UCSD-AML1 (cell line): ENCODE measurements at regions not wholly inside any gene's neighbourhood (a gene's known extent, or its start where the extent isn't known, plus 50 kb on each side); places are given as distances from the start of the nearest gene placed in this dataset.

Source experiments
- DNase-seq: peaks from one replicate; lab custom pipeline; 2025; ENCODE audit not compliant: unreplicated experiment; lab: John Stamatoyannopoulos, UW

- no peak for DNase-seq
These were observed 96.6 kb upstream of the POU2AF2 start for GRCh38 chr11:111148953-111149352.

GRCh38 chr11:111148121-111148520 lies 97.4 kb upstream of the POU2AF2 start:
- DNase-seq: no peak

GRCh38 chr11:111137846-111138245 lies 107.7 kb upstream of the POU2AF2 start:
- no peak for DNase-seq

- DNase-seq: no peak
These were observed 109.6 kb upstream of the POU2AF2 start for GRCh38 chr11:111135778-111136570.

- no peak for DNase-seq
These were observed 110.4 kb upstream of the POU2AF2 start for GRCh38 chr11:111135101-111135500.

GRCh38 chr11:111128076-111128870 lies 117.3 kb upstream of the POU2AF2 start:
- no peak for DNase-seq

GRCh38 chr11:111124724-111125123 lies 120.8 kb upstream of the POU2AF2 start:
- DNase-seq: no peak

- DNase-seq: no peak
These were observed 121.8 kb upstream of the POU2AF2 start for GRCh38 chr11:111123463-111124398.

- no peak for DNase-seq
These were observed 124.7 kb upstream of the POU2AF2 start for GRCh38 chr11:111120696-111121302.

- DNase-seq: no peak
These were observed 125.4 kb upstream of the POU2AF2 start for GRCh38 chr11:111120161-111120560.

- DNase-seq: no peak
These were observed 125.8 kb upstream of the POU2AF2 start for GRCh38 chr11:111119751-111120150.

GRCh38 chr11:111115890-111116289 lies 129.6 kb upstream of the POU2AF2 start:
- DNase-seq: no peak

- DNase-seq: no peak
These were observed 131.4 kb upstream of the POU2AF2 start for GRCh38 chr11:111114091-111114490.

GRCh38 chr11:111112614-111113013 lies 132.9 kb upstream of the POU2AF2 start:
- DNase-seq: no peak

GRCh38 chr11:111107501-111107900 lies 138.0 kb upstream of the POU2AF2 start:
- DNase-seq: no peak

- DNase-seq: no peak
These were observed 138.9 kb upstream of the POU2AF2 start for GRCh38 chr11:111106641-111107040.

GRCh38 chr11:111105566-111105965 lies 140.0 kb upstream of the POU2AF2 start:
- no peak for DNase-seq

GRCh38 chr11:111104185-111104584 lies 141.3 kb upstream of the POU2AF2 start:
- DNase-seq: no peak

- no peak for DNase-seq
These were observed 143.6 kb upstream of the POU2AF2 start for GRCh38 chr11:111101881-111102280.

GRCh38 chr11:111099028-111099713 lies 146.4 kb upstream of the POU2AF2 start:
- no peak for DNase-seq
